Nephron (organoid): ENCODE measurements at regions not wholly inside any gene's neighbourhood (a gene's known extent, or its start where the extent isn't known, plus 50 kb on each side); places are given as distances from the start of the nearest gene placed in this dataset.
A peak's percentile ranks its signal among the peaks of the same experiment; 100 is the strongest.

Source experiments
- H3K27ac Mint-ChIP-seq, 3 experiments: 2 replicates each; pipeline ENCODE4 v1.8.0; 2020; ENCODE audit warnings: mixed read lengths in 3 of 3, mild to moderate bottlenecking in 2 of 3, moderate library complexity in 1 of 3
- H3K27me3 Mint-ChIP-seq: 2 replicates; pipeline ENCODE4 v1.8.0; 2021; ENCODE audit warnings: low read depth, mild to moderate bottlenecking, moderate library complexity, mixed read lengths
- H3K36me3 Mint-ChIP-seq: 2 replicates; pipeline ENCODE4 v1.8.0; 2020; ENCODE audit warnings: low read depth, mixed read lengths
- H3K4me1 Mint-ChIP-seq: 2 replicates; pipeline ENCODE4 v1.8.0; 2020; ENCODE audit warnings: mixed read lengths
- H3K4me3 Mint-ChIP-seq, 3 experiments: 2 replicates each; pipeline ENCODE4 v1.8.0; 2020; ENCODE audit warnings: mild to moderate bottlenecking in 3 of 3, mixed read lengths in 3 of 3, moderate library complexity in 2 of 3
- H3K9me3 Mint-ChIP-seq: 2 replicates; pipeline ENCODE4 v1.8.0; 2020; ENCODE audit warnings: mixed read lengths
- TF ChIP-seq, protein P1 (sequence below), 3 experiments: fragments of 200-600 bp; sonication (generic); IDR thresholded peaks; one replicate each; pipeline ENCODE4 v1.5.0; 2021; ENCODE audit warnings: antibody characterized with exemption in 3 of 3; ENCODE audit not compliant: unreplicated experiment in 3 of 3

DNA sequence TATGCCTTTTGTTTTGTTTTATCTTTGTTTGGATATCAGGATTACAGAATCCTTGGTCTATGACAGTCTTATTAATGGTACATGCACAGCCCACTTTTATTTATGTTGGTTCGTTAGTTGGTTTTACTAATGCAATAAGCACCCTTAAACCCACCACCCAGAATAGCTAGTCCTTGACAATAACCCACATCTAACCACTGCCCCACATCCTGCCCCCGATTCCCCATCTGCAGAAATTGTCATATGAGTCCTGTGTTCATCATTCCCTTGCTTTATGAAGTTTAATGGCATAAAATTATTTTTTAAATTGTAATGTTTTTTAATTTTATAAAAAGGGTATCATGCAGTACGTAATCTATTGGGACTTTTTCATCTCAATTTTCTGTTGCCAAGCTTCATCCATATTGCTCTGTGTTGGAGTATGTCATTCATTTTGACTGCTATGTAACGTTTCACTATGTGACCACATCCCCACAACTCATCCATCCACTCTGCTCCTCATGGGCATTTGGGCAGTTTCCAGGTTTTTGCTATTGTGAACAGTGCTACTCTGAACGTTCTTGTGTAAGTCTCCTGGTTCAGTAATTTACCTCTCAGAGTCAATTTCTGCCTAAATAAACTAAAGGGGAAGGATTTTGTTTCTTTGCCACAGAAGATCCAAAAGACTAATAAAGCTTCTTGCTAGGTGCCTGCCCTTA is 150.4 kb downstream of the MRPL14 start:
- H3K4me3 Mint-ChIP-seq, result no peak overlapping the region
- TF ChIP-seq, protein P1, sequence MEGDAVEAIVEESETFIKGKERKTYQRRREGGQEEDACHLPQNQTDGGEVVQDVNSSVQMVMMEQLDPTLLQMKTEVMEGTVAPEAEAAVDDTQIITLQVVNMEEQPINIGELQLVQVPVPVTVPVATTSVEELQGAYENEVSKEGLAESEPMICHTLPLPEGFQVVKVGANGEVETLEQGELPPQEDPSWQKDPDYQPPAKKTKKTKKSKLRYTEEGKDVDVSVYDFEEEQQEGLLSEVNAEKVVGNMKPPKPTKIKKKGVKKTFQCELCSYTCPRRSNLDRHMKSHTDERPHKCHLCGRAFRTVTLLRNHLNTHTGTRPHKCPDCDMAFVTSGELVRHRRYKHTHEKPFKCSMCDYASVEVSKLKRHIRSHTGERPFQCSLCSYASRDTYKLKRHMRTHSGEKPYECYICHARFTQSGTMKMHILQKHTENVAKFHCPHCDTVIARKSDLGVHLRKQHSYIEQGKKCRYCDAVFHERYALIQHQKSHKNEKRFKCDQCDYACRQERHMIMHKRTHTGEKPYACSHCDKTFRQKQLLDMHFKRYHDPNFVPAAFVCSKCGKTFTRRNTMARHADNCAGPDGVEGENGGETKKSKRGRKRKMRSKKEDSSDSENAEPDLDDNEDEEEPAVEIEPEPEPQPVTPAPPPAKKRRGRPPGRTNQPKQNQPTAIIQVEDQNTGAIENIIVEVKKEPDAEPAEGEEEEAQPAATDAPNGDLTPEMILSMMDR (IDR thresholded peaks at IDR 0.05; ENCODE audit: unreplicated experiment in 3 of 3), result no peak
- H3K9me3 Mint-ChIP-seq, result peaks cover 4% of the 10 kb centered on the region
- H3K36me3 Mint-ChIP-seq, result no peaks in the 10 kb centered on the region
- peaks cover 22% of the 10 kb centered on the region for H3K27me3 Mint-ChIP-seq
- H3K4me1 Mint-ChIP-seq, result peaks cover 25% of the 10 kb centered on the region
- no peak overlapping the region for H3K27ac Mint-ChIP-seq

DNA sequence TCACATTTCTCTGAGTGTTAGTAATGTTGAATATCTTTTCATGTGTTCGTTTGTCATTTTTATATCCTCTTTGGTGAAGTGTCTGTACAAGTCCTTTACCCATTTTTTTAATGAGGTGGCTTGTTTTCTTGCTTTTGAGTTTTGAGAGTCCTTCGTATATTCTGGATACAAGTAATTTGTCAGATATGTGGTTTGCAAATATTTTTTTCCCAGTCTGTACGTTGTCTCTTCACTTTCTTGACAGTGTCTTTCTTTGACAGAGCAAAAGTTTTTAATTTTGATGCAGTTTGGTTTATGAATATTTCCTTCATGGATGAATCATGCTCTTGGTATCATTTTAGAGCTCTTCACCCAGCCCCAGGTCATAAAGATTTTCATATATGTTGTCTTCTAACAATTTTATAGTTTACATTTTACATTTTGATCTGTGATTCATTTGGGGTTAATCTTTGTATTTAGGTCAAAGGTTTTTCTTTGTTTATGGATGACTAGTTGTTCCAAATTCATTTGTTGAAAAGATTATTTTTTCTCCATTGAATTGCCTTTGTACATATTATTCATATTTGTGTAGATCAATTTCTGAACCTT is 152.5 kb downstream of the MRPL14 start:
- peaks cover 37% of the 10 kb centered on the region for H3K4me1 Mint-ChIP-seq
- no peak overlapping the region for H3K4me3 Mint-ChIP-seq
- TF ChIP-seq, protein P1 (IDR thresholded peaks at IDR 0.05; ENCODE audit: unreplicated experiment in 3 of 3), result no peak
- H3K27ac Mint-ChIP-seq, result no peak overlapping the region
- peaks cover 4% of the 10 kb centered on the region for H3K9me3 Mint-ChIP-seq
- H3K36me3 Mint-ChIP-seq, result no peaks in the 10 kb centered on the region
- peaks cover 25% of the 10 kb centered on the region for H3K27me3 Mint-ChIP-seq

DNA sequence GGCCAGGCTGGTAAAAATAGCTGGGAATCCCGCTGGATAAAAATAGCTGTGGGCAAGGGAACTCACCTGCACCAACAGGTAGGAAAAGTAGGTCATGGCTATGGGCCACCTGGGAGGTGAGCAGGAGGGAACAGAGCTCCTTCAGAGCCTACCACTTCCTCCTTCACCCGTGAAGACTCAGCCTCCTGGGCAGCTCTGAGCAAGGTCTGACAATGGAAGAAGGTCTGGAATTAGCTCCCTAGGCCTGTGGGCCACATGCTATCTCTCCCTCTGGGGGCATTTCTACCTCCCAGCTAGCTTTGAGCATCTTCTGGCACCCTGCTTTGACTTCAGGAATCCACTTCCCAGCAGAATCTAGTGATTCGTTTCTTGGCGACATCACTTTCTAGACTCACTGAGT is 153.9 kb downstream of the MRPL14 start:
- TF ChIP-seq, protein P1 (IDR thresholded peaks at IDR 0.05; ENCODE audit: unreplicated experiment in 3 of 3), result no peak
- Mint-ChIP-seq H3K36me3 (no peaks in the 10 kb centered on the region), H3K9me3 (peaks cover 4% of the 10 kb centered on the region)

DNA sequence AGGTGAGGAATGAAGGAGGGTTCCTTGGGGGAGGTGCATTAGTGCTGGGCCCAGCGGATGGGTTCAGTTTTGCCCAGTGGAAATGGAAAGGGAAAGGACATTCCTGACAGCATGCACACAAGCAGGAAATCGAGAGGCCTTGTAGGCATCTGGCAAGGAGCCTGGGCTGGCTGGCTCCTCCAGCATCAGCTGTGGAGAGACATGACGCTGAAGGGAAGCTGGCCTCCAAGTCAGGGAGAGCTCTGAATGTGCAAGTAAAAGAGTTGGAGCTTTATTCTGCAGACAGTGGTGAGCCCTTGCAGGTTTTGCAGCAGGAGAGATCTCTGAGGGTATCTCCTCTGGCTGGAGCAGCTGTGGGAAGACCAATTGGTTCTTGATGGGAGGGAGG is 154.3 kb downstream of the MRPL14 start:
- TF ChIP-seq, protein P1 (IDR thresholded peaks at IDR 0.05; ENCODE audit: unreplicated experiment in 3 of 3), result no peak
- peaks cover 15% of the 10 kb centered on the region for H3K27me3 Mint-ChIP-seq

More for the DNA sequence above, 153.9 kb downstream of the MRPL14 start:
- peak overlapping the region in 2 of 3 experiments; percentile 26 to 84 for H3K27ac Mint-ChIP-seq
- no peak overlapping the region for H3K4me3 Mint-ChIP-seq
- H3K27me3 Mint-ChIP-seq, result peaks cover 15% of the 10 kb centered on the region
- peaks cover 35% of the 10 kb centered on the region for H3K4me1 Mint-ChIP-seq

DNA sequence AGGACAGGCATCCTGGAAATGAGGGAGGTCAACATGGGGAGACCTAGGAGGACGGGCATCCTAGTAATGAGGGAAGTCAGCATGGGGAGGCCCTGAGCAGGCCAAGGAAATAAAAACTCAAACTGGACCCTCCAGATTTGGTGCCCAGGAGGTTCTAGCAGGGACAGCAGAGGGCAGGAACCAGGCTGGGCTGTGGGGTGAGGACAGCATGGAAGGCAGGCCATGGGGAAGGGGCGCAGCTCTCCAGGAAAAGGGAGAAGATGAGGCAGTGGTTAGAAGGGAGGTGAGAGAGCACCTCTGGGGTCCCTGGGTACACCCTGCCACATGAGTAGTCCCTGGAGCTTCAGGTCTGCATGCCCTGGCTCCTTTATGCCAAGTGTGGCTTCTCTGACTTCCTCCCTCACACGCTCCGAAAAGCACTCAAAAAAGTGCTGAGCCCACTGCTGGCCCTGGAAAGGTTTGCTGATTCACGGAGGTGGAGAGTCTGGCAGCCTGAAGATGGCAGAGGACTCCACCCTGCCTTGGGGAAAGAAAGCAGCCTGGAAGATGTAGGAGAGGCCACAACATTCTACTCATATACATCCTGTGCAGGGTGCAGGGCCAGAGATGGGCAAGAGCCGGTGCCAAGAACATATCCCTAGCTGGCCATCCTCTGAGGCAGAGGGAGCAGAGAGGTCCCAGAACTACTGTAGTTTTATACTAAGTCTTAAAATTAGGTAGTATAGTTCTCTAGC is 154.9 kb downstream of the MRPL14 start:
- peaks cover 34% of the 10 kb centered on the region for H3K4me1 Mint-ChIP-seq
- peaks cover 15% of the 10 kb centered on the region for H3K27me3 Mint-ChIP-seq
- no peaks in the 10 kb centered on the region for H3K36me3 Mint-ChIP-seq
- peak overlapping the region in 1 of 3 experiments; percentile 15 for H3K4me3 Mint-ChIP-seq
- TF ChIP-seq, protein P1 (IDR thresholded peaks at IDR 0.05; ENCODE audit: unreplicated experiment in 3 of 3), result no peak
- peaks cover 4% of the 10 kb centered on the region for H3K9me3 Mint-ChIP-seq
- peak overlapping the region; percentile 80 to 84 (median 81) for H3K27ac Mint-ChIP-seq

More for the DNA sequence above, 154.3 kb downstream of the MRPL14 start:
- H3K4me1 Mint-ChIP-seq, result peaks cover 34% of the 10 kb centered on the region
- peak overlapping the region in 1 of 3 experiments; percentile 15 for H3K4me3 Mint-ChIP-seq
- no peaks in the 10 kb centered on the region for H3K36me3 Mint-ChIP-seq
- H3K9me3 Mint-ChIP-seq, result peaks cover 4% of the 10 kb centered on the region
- H3K27ac Mint-ChIP-seq, result peak overlapping the region; percentile 80 to 84 (median 81)
